Neuronal stem cell (in vitro differentiated cells): ENCODE measurements at regions not wholly inside any gene's neighbourhood (a gene's known extent, or its start where the extent isn't known, plus 50 kb on each side); places are given as distances from the start of the nearest gene placed in this dataset.
A peak's percentile ranks its signal among the peaks of the same experiment; 100 is the strongest.

ENCODE experiments used
- DNase-seq: peaks from one replicate; pipeline ENCODE4 v3.0.0-alpha.2; 2013; ENCODE audit warnings: low spot score
- H2AFZ ChIP-seq: one replicate; pipeline ENCODE4 v1.6.1; 2013; ENCODE audit warnings: mild to moderate bottlenecking, low read length, inconsistent platforms
- H2AK5ac ChIP-seq: 2 replicates; pipeline ENCODE4 v1.6.1; 2013; ENCODE audit warnings: low read depth, mild to moderate bottlenecking, inconsistent platforms, low read length, moderate library complexity, mixed read lengths
- H2BK120ac ChIP-seq: 2 replicates; pipeline ENCODE4 v1.6.1; 2013; ENCODE audit warnings: low read depth, mild to moderate bottlenecking, inconsistent platforms, low read length, moderate library complexity, mixed read lengths
- H2BK12ac ChIP-seq: one replicate; pipeline ENCODE4 v1.6.1; 2013; ENCODE audit warnings: low read length, inconsistent platforms
- H2BK15ac ChIP-seq: 2 replicates; pipeline ENCODE4 v1.6.1; 2013; ENCODE audit warnings: mild to moderate bottlenecking, low read length, inconsistent platforms, mixed read lengths
- H2BK5ac ChIP-seq: one replicate; pipeline ENCODE4 v1.6.1; 2013; ENCODE audit warnings: inconsistent platforms, mild to moderate bottlenecking, low read length, moderate library complexity
- H3K14ac ChIP-seq: one replicate; pipeline ENCODE4 v1.6.1; 2013; ENCODE audit warnings: low read length, inconsistent platforms
- H3K18ac ChIP-seq: 2 replicates; pipeline ENCODE4 v1.6.1; 2013; ENCODE audit warnings: low read length, inconsistent platforms
- H3K23ac ChIP-seq: 2 replicates; pipeline ENCODE4 v1.6.1; 2013; ENCODE audit warnings: low read depth, mild to moderate bottlenecking, mixed read lengths, low read length, inconsistent platforms; ENCODE audit not compliant: poor library complexity
- H3K27ac ChIP-seq: replicated peaks from 3 replicates; pipeline ENCODE4 v1.5.1; 2013; ENCODE audit warnings: low read length, inconsistent platforms
- H3K27me3 ChIP-seq, 3 experiments: 2 replicates each; pipeline ENCODE4 v1.6.1; 2013; ENCODE audit warnings: low read length in 3 of 3, mild to moderate bottlenecking in 2 of 3, inconsistent platforms in 1 of 3, low read depth in 1 of 3, mixed read lengths in 1 of 3, moderate library complexity in 1 of 3; ENCODE audit not compliant: control insufficient read depth in 3 of 3, insufficient read depth in 3 of 3
- H3K36me3 ChIP-seq, 2 donors: replicated peaks in 1 of 2; 2 replicates each; pipeline ENCODE4 v1.6.1; 2013; ENCODE audit warnings: low read length in 2 of 2; ENCODE audit not compliant: control insufficient read depth in 2 of 2, insufficient read depth in 2 of 2
- H3K4ac ChIP-seq: 2 replicates; pipeline ENCODE4 v1.6.1; 2013; ENCODE audit warnings: inconsistent platforms, mild to moderate bottlenecking, low read length, moderate library complexity
- H3K4me1 ChIP-seq, 2 donors: 1 replicate in 1 of 2; 2 replicates in 1 of 2; pipeline ENCODE4 v1.6.1; 2013; ENCODE audit warnings: low read length in 2 of 2, low read depth in 1 of 2; ENCODE audit not compliant: control insufficient read depth in 2 of 2, insufficient read depth in 1 of 2
- H3K4me2 ChIP-seq: one replicate; pipeline ENCODE4 v1.6.1; 2013; ENCODE audit warnings: mild to moderate bottlenecking, low read length, inconsistent platforms; ENCODE audit not compliant: insufficient read depth, poor library complexity, severe bottlenecking
- H3K4me3 ChIP-seq, 2 donors: 2 replicates each; pipeline ENCODE4 v1.5.1; 2013; ENCODE audit warnings: low read length in 2 of 2, mild to moderate bottlenecking in 2 of 2, inconsistent platforms in 1 of 2, moderate library complexity in 1 of 2
- H3K79me1 ChIP-seq: one replicate; pipeline ENCODE4 v1.6.1; 2013; ENCODE audit warnings: low read depth, mild to moderate bottlenecking, inconsistent platforms, low read length, moderate library complexity
- H3K9ac ChIP-seq: one replicate; pipeline ENCODE4 v1.6.1; 2013; ENCODE audit warnings: mild to moderate bottlenecking, low read depth, low read length, inconsistent platforms; ENCODE audit not compliant: poor library complexity
- H3K9me3 ChIP-seq, 2 donors: replicated peaks in 1 of 2; 2 replicates each; pipeline versions ENCODE3 to v1.6.1; 2013; ENCODE audit warnings: low read length in 2 of 2, mild to moderate bottlenecking in 2 of 2, inconsistent platforms in 1 of 2, low read depth in 1 of 2, mixed read lengths in 1 of 2, moderate library complexity in 1 of 2; ENCODE audit not compliant: control insufficient read depth in 2 of 2, insufficient read depth in 1 of 2
- H4K8ac ChIP-seq: one replicate; pipeline ENCODE4 v1.6.1; 2013; ENCODE audit warnings: low read depth, mild to moderate bottlenecking, inconsistent platforms, low read length, moderate library complexity
- H4K91ac ChIP-seq: one replicate; pipeline ENCODE4 v1.6.1; 2013; ENCODE audit warnings: low read length, low read depth, mild to moderate bottlenecking, inconsistent platforms; ENCODE audit not compliant: poor library complexity
- WGBS, 2 donors: extraction: QIAGEN DNeasy Blood & Tissue Kit; methylation state at CpG; one replicate each; pipeline ENCODE4 v1.1.7; 2013; ENCODE audit warnings: missing lambda C conversion rate in 2 of 2, mixed read lengths in 1 of 2; ENCODE audit not compliant: insufficient read length in 2 of 2, insufficient replicate concordance in 1 of 2; ENCODE audit errors: extremely low coverage in 2 of 2; 5-methylcytosine and 5-hydroxymethylcytosine counted together

- H3K4me1 ChIP-seq = peaks cover 0 to 2% of the 10 kb centered on the region in 2 donors
These were observed 133.4 kb upstream of the TCERG1L start for GRCh38 chr10:131444862-131445461.

GRCh38 chr10:131445623-131446022 is 134.1 kb upstream of the TCERG1L start:
- Histone ChIP-seq H3K4me3 (no peak overlapping the region), H4K91ac (no peak overlapping the region), H3K9ac (no peak overlapping the region), H3K79me1 (no peaks in the 10 kb centered on the region), H2BK120ac (no peak overlapping the region), H3K9me3 (no peaks in the 10 kb centered on the region), H3K23ac (no peak overlapping the region), H3K14ac (no peak overlapping the region), H3K4ac (no peak overlapping the region), H2AK5ac (no peak overlapping the region), H3K27me3 (no peaks in the 10 kb centered on the region), H3K4me2 (no peak overlapping the region), H4K8ac (no peak overlapping the region), H3K36me3 (no peaks in the 10 kb centered on the region), H3K27ac (no peak overlapping the region), H2BK12ac (no peak overlapping the region), H3K4me1 (peaks cover 0 to 2% of the 10 kb centered on the region in 2 donors), H2AFZ (no peak overlapping the region), H3K18ac (no peak overlapping the region), H2BK15ac (no peak overlapping the region), H2BK5ac (no peak overlapping the region)
- DNase-seq = no peak
- no CpG with 5 or more reads among the region's 8 CpGs for WGBS, 2 donors

More at GRCh38 chr10:131444862-131445461, 133.4 kb upstream of the TCERG1L start:
- DNase-seq = no peak
- Histone ChIP-seq H2AFZ (no peak overlapping the region), H3K4me2 (no peak overlapping the region), H3K4ac (no peak overlapping the region), H3K9me3 (no peaks in the 10 kb centered on the region), H2BK15ac (no peak overlapping the region), H3K27ac (no peak overlapping the region), H2BK12ac (no peak overlapping the region), H3K14ac (no peak overlapping the region), H3K18ac (peak overlapping the region; percentile 29), H3K23ac (no peak overlapping the region), H3K4me3 (no peak overlapping the region), H3K79me1 (no peaks in the 10 kb centered on the region), H4K8ac (no peak overlapping the region), H3K36me3 (no peaks in the 10 kb centered on the region), H3K27me3 (no peaks in the 10 kb centered on the region), H2BK5ac (no peak overlapping the region), H3K9ac (no peak overlapping the region), H4K91ac (no peak overlapping the region), H2BK120ac (no peak overlapping the region), H2AK5ac (no peak overlapping the region)
- WGBS, 2 donors = no CpG with 5 or more reads among the region's 12 CpGs

- Histone ChIP-seq H3K14ac (no peak overlapping the region), H2BK120ac (no peak overlapping the region), H2BK5ac (no peak overlapping the region), H3K4me1 (peaks cover 0 to 2% of the 10 kb centered on the region in 2 donors), H2AFZ (no peak overlapping the region), H3K4me2 (no peak overlapping the region), H3K36me3 (no peaks in the 10 kb centered on the region), H2BK15ac (no peak overlapping the region), H3K4ac (no peak overlapping the region), H3K79me1 (no peaks in the 10 kb centered on the region), H2AK5ac (no peak overlapping the region), H3K9ac (no peak overlapping the region), H3K9me3 (no peaks in the 10 kb centered on the region), H3K4me3 (peak overlapping the region in 1 of 2 donors; percentile 5), H4K91ac (no peak overlapping the region), H3K27me3 (no peaks in the 10 kb centered on the region), H4K8ac (no peak overlapping the region), H3K18ac (no peak overlapping the region), H3K27ac (no peak overlapping the region), H3K23ac (no peak overlapping the region), H2BK12ac (no peak overlapping the region)
- 100% methylated on average over 4 of the region's 12 CpGs; no CpG with 5 or more reads in 1 of the 2 donors for WGBS, 2 donors
- no peak for DNase-seq
These were observed 134.7 kb upstream of the TCERG1L start for GRCh38 chr10:131446171-131446570.

GRCh38 chr10:131448171-131448570 is 136.7 kb upstream of the TCERG1L start:
- H3K79me1 ChIP-seq = no peaks in the 10 kb centered on the region
- no peak overlapping the region for H2BK12ac ChIP-seq
- H3K23ac ChIP-seq = no peak overlapping the region
- no peak overlapping the region for H3K4ac ChIP-seq
- no peak overlapping the region for H3K9ac ChIP-seq
- no peaks in the 10 kb centered on the region for H3K36me3 ChIP-seq
- H3K27ac ChIP-seq = no peak overlapping the region
- no CpG with 5 or more reads among the region's 13 CpGs for WGBS, 2 donors
- H2AK5ac ChIP-seq = no peak overlapping the region
- H4K8ac ChIP-seq = no peak overlapping the region
- DNase-seq = no peak
- no peak overlapping the region for H4K91ac ChIP-seq
- peaks cover 0 to 5% (median 0%) of the 10 kb centered on the region in 3 experiments for H3K27me3 ChIP-seq
- no peak overlapping the region for H3K4me3 ChIP-seq
- peak overlapping the region; percentile 27 for H3K18ac ChIP-seq
- H2BK120ac ChIP-seq = no peak overlapping the region
- no peaks in the 10 kb centered on the region for H3K9me3 ChIP-seq
- H2BK15ac ChIP-seq = no peak overlapping the region
- peaks cover 4% of the 10 kb centered on the region in 2 donors for H3K4me1 ChIP-seq
- no peak overlapping the region for H2AFZ ChIP-seq
- no peak overlapping the region for H2BK5ac ChIP-seq
- no peak overlapping the region for H3K14ac ChIP-seq
- H3K4me2 ChIP-seq = no peak overlapping the region
